ENCODE measurements at regions not wholly inside any gene's neighbourhood (a gene's known extent, or its start where the extent isn't known, plus 50 kb on each side); places are given as distances from the start of the nearest gene placed in this dataset.
A peak's percentile ranks its signal among the peaks of the same experiment; 100 is the strongest.

DNA sequence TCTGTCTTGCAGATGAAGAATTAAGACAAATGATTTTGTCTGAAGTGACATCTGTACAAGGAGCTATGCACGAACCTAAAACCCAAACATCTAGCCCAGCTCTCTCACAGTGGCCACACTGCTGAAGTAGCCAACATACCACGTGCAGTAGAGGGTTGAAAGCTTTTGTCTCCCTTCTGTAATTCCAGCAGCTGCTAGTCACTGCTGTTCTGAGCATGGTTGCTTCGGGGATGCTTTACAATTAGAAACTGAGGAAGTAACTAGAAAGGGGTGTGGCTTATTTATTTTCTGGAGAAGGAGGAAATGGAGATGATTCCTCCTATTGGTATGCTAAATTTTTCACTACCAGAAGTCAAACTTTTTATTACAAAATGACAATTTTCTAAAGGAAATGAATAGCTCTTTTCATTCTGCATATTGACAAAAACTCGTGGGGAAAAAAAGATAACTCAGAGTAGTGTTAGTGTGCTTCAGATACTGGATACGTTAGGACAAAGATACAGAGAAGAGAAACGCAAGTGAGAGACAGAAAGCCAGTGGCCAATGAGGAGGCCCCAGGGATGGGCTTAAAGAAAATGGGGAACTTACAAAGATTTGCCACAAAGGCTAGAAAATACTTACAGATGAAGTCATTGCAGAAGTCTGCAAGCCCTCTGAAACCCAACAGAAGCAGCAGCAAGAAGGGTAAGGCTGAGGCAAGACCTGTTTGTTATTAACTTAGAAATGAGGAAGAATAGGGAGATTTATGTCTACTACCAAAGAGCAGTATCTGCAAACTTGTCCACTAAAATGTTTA is 192.7 kb upstream of the MIR17HG start:
- DNase-seq (ENCODE audit: low spot score) = no peak
- no peaks in the 10 kb centered on the region for H3K36me3 ChIP-seq (replicated peaks; ENCODE audit: insufficient read depth, low read depth)
- H4K20me1 ChIP-seq (ENCODE audit: insufficient read depth, poor library complexity, severe bottlenecking) = no peaks in the 10 kb centered on the region
- peaks cover 5% of the 10 kb centered on the region for H3K4me1 ChIP-seq (ENCODE audit: insufficient read depth)
- H3K4me3 ChIP-seq = no peak overlapping the region
- peak overlapping the region; percentile 61 for H3K4me2 ChIP-seq
- no peak for TF ChIP-seq EZH2 (IDR thresholded peaks at IDR 0.05; ENCODE audit: borderline replicate concordance)
- no peak for TF ChIP-seq EZH2phosphoT487 (IDR thresholded peaks at IDR 0.05; ENCODE audit: low read depth, severe bottlenecking, unreplicated experiment)
- TF ChIP-seq CTCF (IDR thresholded peaks at IDR 0.05; ENCODE audit: poor library complexity) = no peak
- H3K27me3 ChIP-seq = no peaks in the 10 kb centered on the region
- no peaks in the 10 kb centered on the region for H3K9me2 ChIP-seq (replicated peaks; ENCODE audit: insufficient read depth)
- 63% methylated on average over 6 of the region's 6 CpGs for WGBS (ENCODE audit: low lambda C conversion rate, missing lambda C conversion rate)
- H3K27ac ChIP-seq = peak overlapping the region; percentile 81
- no peaks in the 10 kb centered on the region for H3K79me2 ChIP-seq
- H2AFZ ChIP-seq = peak overlapping the region; percentile 26
- H3K9me3 ChIP-seq (ENCODE audit: low read depth) = no peaks in the 10 kb centered on the region

GRCh38 chr13:91155512-91156114 is 191.9 kb upstream of the MIR17HG start:
- Histone ChIP-seq H2AFZ (no peak overlapping the region), H3K27me3 (no peaks in the 10 kb centered on the region), H3K9me3 (ENCODE audit: low read depth) (no peaks in the 10 kb centered on the region), H3K27ac (peak overlapping the region; percentile 81), H3K36me3 (replicated peaks; ENCODE audit: insufficient read depth, low read depth) (no peaks in the 10 kb centered on the region), H3K79me2 (no peaks in the 10 kb centered on the region), H3K4me3 (no peak overlapping the region), H3K4me2 (peak overlapping the region; percentile 61), H4K20me1 (ENCODE audit: insufficient read depth, poor library complexity, severe bottlenecking) (no peaks in the 10 kb centered on the region), H3K9me2 (replicated peaks; ENCODE audit: insufficient read depth) (no peaks in the 10 kb centered on the region), H3K4me1 (ENCODE audit: insufficient read depth) (peaks cover 5% of the 10 kb centered on the region)
- WGBS (ENCODE audit: low lambda C conversion rate, missing lambda C conversion rate) = 32% methylated on average over 5 of the region's 5 CpGs
- TF ChIP-seq EZH2 (IDR thresholded peaks at IDR 0.05; ENCODE audit: borderline replicate concordance) (no peak), CTCF (IDR thresholded peaks at IDR 0.05; ENCODE audit: poor library complexity) (no peak), EZH2phosphoT487 (IDR thresholded peaks at IDR 0.05; ENCODE audit: low read depth, severe bottlenecking, unreplicated experiment) (no peak)
- DNase-seq (ENCODE audit: low spot score) = peak; percentile 65

GRCh38 chr13:91157273-91158016 is 190.0 kb upstream of the MIR17HG start:
- H3K4me1 ChIP-seq (ENCODE audit: insufficient read depth) = peaks cover 5% of the 10 kb centered on the region

More at GRCh38 chr13:91157273-91158016, 190.0 kb upstream of the MIR17HG start:
- no peak overlapping the region for H3K4me3 ChIP-seq
- no peak overlapping the region for H3K27ac ChIP-seq
- H3K79me2 ChIP-seq = no peaks in the 10 kb centered on the region
- no peak overlapping the region for H2AFZ ChIP-seq
- H4K20me1 ChIP-seq (ENCODE audit: insufficient read depth, poor library complexity, severe bottlenecking) = no peaks in the 10 kb centered on the region
- TF ChIP-seq EZH2 (IDR thresholded peaks at IDR 0.05; ENCODE audit: borderline replicate concordance) = no peak
- no peak for TF ChIP-seq EZH2phosphoT487 (IDR thresholded peaks at IDR 0.05; ENCODE audit: low read depth, severe bottlenecking, unreplicated experiment)
- no peak for TF ChIP-seq CTCF (IDR thresholded peaks at IDR 0.05; ENCODE audit: poor library complexity)
- H3K4me2 ChIP-seq = no peak overlapping the region
- no peaks in the 10 kb centered on the region for H3K9me3 ChIP-seq (ENCODE audit: low read depth)
- no peaks in the 10 kb centered on the region for H3K27me3 ChIP-seq
- no peaks in the 10 kb centered on the region for H3K9me2 ChIP-seq (replicated peaks; ENCODE audit: insufficient read depth)
- no peak for DNase-seq (ENCODE audit: low spot score)
- WGBS (ENCODE audit: low lambda C conversion rate, missing lambda C conversion rate) = 78% methylated on average over 4 of the region's 4 CpGs
- H3K36me3 ChIP-seq (replicated peaks; ENCODE audit: insufficient read depth, low read depth) = no peaks in the 10 kb centered on the region
